DMS53 treated with DMSO at 0.1 percent for 48 hours (cell line): ENCODE measurements at regions not wholly inside any gene's neighbourhood (a gene's known extent, or its start where the extent isn't known, plus 50 kb on each side); places are given as distances from the start of the nearest gene placed in this dataset.
"Not testable (repeated sequence)": the region's sequence is repeated elsewhere in the genome, so short reads cannot be mapped to it uniquely, and the experiment has no call there.

Experiments
- DNase-seq: peaks from one replicate; lab custom pipeline; 2025; ENCODE audit not compliant: unreplicated experiment; lab: John Stamatoyannopoulos, UW

- DNase-seq: not testable (repeated sequence)
These were observed 102.8 kb upstream of the KCNMA1 start for GRCh38 chr10:77740396-77740795.

DNA sequence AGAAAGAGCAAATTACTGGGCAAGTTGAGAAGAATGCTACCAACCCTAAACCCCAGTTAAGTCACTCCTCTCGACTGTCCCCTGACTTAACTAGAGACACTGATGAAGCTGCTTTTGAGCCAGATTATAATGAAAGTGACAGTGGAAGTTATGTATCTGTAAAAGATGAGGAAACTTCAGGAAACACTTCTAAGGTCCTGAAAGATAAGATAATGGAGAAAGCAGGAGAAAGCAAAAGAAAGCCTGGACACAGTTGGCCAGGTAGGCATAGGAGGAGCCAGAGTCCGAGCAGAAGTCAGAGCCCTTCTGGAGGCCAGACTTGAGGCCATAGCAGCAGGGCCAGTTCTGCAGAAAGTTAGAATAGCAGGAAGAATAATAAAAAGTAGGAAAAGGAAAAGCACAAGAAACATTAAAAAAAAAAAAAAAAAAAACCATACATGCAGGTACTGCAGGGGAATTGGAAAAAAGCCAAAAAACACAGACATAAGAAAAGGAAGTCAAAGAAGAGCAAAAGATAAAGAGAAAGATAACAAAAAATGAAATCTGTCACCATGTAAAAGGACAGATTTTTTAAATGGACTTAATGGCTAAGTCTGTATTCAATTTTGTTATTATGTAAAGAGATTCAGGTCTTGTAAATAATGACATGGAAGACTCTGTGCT lies 101.0 kb upstream of the KCNMA1 start:
- no peak for DNase-seq

DNA sequence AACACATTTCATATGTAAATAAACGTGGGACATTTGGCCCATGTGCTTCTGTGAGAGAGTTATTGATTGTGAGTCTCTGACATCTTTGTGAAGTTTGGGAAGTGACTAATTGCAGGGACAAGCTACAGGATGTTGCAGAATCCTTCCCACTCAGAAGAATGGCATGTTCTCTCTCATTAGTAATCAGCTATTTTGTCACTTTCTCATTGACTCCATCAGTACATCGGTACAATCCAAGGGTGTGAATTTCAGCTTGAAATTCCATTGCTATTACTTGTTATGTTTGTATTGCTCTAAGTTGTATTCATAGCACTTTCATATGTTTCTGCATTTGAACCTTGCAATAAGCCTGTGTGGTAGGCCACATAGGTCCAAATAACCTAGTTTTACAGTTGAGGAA lies 100.0 kb upstream of the KCNMA1 start:
- DNase-seq: no peak

GRCh38 chr10:77735136-77735535 lies 97.5 kb upstream of the KCNMA1 start:
- DNase-seq: not testable (repeated sequence)

DNA sequence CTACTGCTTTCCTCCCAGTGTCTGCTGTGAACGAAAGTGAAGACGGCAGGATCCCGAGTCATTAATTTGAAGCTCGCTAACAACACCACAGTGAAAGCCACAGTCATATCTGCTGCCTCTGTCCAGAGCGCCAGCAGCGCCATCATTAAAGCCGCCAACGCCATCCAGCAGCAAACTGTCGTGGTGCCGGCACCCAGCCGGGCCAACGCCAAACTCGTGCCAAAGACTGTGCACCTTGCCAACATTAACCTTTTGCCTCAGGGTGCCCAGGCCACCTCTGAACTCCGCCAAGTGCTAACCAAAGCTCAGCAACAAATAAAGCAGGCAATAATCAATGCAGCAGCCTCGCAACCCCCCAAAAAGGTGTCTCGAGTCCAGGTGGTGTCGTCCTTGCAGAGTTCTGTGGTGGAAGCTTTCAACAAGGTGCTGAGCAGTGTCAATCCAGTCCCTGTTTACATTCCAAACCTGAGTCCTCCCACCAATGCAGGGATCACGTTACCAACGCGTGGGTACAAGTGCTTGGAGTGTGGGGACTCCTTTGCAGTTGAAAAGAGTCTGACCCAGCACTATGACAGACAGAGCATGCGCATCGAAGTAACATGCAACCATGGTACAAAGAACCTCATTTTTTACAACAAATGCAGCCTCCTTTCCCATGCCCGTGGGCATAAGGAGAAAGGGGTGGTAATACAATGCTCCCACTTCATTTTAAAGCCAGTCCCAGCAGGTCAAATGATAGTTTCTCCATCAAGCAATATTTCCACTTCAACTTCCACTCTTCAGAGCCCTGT lies 94.8 kb upstream of the KCNMA1 start:
- no peak for DNase-seq

GRCh38 chr10:77727481-77727880 lies 89.9 kb upstream of the KCNMA1 start:
- no peak for DNase-seq

DNA sequence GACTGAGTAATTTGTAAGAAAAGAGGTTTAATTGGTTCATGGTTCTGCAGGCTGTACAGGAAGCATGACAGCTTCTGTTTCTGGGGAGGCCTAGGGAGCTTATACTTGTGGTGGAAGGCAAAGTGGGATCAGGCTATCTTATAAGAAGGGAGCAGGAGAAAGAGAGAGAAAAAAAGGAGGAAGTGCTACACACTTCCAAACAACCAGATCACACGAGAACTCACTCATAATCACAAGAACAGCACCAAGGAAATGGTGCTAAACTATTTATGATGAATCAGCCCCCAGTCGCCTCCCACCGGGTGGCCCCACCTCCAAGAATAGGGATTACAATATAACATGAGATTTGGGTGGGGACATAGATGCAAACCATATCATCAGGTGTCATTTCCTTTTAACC lies 89.1 kb upstream of the KCNMA1 start:
- no peak for DNase-seq

- DNase-seq: no peak
These were observed 88.7 kb upstream of the KCNMA1 start for GRCh38 chr10:77726301-77726700.

DNA sequence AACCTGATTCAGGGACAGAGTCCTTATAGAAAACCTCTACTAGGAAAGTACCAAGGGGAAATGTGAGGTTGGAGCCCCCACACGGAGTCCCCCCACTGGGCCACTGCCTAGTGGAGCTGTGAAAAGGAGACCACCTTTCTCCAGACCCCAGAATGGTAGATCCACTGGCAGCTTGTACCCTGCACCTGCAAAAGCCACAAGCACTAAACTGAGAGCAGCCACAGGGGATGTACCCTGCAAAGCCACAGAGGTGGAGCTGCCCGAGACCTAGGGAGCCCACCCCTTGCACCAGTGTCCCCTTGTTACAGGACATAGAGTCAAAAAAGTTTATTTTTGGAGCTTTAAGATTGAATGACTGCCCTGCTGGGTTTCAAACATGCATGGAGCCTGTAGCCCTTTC lies 87.2 kb upstream of the KCNMA1 start:
- no peak for DNase-seq

GRCh38 chr10:77723376-77723775 lies 85.8 kb upstream of the KCNMA1 start:
- no peak for DNase-seq

GRCh38 chr10:77722956-77723355 lies 85.3 kb upstream of the KCNMA1 start:
- not testable (repeated sequence) for DNase-seq

GRCh38 chr10:77721815-77722214 lies 84.2 kb upstream of the KCNMA1 start:
- no peak for DNase-seq

DNA sequence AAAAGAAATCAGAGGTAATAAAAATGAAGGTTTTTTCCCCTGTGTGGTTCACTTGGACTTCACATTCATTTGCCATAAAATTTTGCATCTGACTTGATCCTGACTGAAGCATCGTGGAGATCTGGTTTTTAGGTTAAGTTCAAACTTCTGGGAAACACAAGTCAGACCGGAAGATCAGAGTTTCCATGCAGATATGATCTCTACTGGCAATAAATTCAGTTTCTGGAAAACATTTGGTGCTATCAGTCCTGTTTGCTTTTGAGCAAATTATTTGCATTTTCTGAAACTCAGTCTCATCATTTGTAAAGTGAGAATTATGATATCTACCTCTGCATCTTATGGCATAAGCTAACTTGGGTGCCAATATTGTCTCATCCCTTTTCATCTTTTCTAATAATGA lies 81.3 kb upstream of the KCNMA1 start:
- no peak for DNase-seq

DNA sequence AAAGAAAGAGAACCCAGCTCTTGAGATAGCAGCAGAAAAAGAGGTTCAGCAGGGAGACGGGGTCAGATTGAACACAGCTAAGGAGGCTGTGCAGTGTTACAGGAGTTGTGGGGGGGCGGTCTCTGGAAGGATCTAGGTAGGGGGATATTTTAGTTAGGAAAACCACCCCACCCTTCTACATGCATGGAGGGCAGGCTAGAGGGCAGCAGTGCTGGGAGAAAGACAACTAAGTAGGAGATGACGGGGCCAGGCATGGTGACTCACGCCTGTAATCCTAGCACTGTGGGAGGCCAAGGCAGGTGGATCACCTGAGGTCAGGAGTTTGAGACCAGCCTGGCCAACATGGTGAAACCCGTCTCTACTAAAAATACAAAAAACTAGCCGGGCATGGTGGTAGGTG lies 80.7 kb upstream of the KCNMA1 start:
- DNase-seq: not testable (repeated sequence)

- DNase-seq: no peak
These were observed 79.7 kb upstream of the KCNMA1 start for GRCh38 chr10:77717336-77717735.

DNA sequence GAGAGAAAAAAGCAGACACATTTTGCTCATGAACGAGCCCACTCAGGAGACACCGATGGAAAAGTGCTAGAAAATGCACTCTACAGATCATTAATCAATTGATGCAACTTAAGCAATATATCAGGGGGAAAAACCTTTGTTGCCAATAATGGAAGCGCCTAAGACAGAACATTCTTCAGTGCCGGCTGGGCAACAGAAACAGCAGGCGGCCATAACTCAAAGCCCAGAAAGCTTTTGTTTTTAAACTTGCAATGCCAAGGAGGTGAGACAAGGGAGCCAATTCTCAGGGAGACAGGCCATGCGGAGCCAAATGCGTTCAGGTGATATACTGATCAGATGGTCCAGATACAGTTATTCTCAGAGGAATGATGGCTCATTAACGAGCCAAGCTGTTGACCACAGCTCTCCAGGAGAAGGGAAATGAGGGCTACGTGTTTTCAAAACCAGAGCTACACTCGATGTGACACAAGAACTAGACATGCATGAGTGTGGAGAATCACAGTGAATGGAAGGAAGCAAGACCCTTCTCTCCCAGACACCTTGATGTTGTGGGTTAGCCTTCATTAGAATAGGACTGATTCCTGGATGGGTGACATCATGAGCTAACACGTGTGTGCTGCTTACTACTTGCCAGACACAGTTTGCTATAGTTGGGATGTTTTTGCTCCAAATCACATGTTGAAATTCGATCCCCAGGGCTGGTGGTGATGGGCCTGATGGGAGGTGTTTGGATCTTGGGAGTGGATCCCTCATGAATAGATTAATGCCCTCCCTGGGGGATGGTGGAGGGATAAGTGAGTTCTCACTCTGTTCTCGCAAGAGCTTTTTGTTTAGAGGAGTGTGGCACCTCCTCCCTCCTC lies 79.1 kb upstream of the KCNMA1 start:
- no peak for DNase-seq

DNA sequence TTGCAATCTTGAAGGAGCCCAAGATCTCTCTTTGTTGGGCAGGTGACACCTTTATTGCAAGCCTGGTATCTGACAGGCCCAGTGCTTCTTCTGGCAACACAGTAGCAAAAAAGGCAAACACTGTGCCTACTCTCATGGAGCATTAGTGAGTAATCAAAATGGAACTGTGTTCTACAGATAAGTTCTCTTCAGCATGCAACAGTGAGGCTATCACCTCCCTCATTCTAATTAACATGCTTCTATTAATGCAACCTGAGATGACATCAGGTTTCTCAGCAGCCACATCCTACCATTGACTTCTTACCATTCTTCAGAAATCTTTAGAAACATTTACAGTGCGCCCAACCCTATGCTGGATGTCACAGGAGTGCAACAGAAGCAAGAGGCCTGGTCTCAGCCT lies 77.9 kb upstream of the KCNMA1 start:
- DNase-seq: no peak

GRCh38 chr10:77715088-77715487 lies 77.5 kb upstream of the KCNMA1 start:
- peak; percentile 14 for DNase-seq

DNA sequence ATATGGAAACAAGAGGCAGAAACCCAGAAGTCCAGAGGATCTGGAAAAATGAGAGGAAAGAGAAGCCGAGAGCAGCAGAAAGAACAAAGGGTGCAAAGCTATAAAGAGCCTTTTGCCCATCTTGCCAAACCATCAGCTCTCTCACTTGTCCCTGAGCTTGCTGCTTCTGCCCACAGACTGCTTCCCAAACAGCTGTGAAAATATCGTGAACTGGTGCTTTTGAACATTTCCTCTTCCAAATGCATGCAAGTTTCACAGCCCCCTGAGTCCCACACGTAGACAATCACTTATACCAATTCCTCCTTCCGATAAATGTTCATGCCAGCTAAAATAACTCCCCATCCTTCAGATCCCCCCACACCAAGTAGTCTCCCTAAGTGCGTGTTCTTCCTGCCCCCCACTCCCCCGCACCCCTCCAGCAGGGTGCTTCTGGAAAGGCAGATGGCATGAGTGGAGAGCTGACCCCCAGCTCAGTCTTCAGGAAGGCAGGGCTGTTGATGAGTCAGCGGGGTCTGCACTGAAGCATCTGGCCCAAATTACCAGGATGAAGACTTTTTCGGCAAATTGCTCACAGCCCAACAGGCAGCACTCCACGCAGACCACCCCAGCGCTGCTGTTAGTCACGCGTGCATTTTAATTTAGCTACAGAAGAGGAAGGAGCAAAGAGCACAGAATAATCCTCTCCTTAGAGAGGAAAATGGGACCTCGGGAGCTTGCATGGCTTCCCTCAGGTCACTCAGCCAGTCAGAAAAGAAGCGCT lies 76.1 kb upstream of the KCNMA1 start:
- DNase-seq: no peak

- DNase-seq: no peak
These were observed 74.6 kb upstream of the KCNMA1 start for GRCh38 chr10:77712207-77712606.

- no peak for DNase-seq
These were observed 74.1 kb upstream of the KCNMA1 start for GRCh38 chr10:77711683-77712049.
